ENCODE measurements at regions not wholly inside any gene's neighbourhood (a gene's known extent, or its start where the extent isn't known, plus 50 kb on each side); places are given as distances from the start of the nearest gene placed in this dataset.

DNA sequence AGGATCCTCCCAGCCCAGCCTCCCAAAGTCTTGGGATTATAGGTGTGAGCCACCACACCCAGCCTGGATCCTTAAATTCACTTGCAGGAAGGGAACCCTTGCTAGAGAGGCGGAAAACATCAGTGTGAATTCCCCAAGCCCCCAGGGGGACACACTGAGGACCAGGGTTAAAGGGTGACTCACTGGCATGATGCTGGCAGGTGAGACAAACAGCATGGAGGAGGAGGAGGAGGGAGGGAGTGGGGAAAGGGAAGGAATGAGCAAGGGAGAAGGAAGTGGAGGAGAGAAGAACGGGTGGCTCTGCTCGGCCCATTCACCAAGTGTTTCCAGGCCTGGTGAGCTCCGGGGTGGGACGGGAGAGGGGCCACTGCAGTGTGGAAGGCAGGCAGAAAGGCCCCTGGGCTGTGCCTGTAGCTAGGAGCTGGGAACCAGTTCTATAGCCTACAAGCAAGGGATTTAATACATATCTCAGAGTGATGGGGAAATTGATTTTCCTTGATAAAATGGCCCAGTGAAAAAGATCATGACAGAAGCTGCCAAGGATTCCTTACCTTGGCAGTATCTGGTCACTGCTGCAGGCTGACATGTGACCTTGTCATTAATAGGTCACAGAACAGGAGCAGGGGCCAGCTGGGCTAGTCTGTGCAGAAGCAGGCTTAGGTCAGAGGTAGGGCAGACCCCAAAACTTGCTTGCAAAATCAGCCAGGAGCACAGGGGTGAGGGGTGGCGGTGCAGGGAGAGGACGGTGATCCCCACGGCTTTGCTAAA lies 370.2 kb downstream of the SHANK2 start:
- Histone ChIP-seq H3K4me1 (ENCODE audit: control insufficient read depth, extremely low read depth, insufficient read depth, low read length) (no peaks in the 10 kb centered on the region), H3K27ac (ENCODE audit: insufficient read depth, low read length) (no peak overlapping the region), H2AFZ (ENCODE audit: low read length) (no peak overlapping the region), H3K36me3 (ENCODE audit: control insufficient read depth, insufficient read depth, low read length) (no peaks in the 10 kb centered on the region), H3K4me2 (ENCODE audit: extremely low read depth, insufficient read depth, low read length) (no peak overlapping the region), H3K9ac (ENCODE audit: insufficient read depth, low read length) (no peak overlapping the region), H3K79me2 (ENCODE audit: control insufficient read depth, insufficient read depth, low read length) (no peaks in the 10 kb centered on the region), H3K9me3 (ENCODE audit: control insufficient read depth, insufficient read depth, low read depth, low read length) (no peaks in the 10 kb centered on the region), H3K27me3 (ENCODE audit: control insufficient read depth, insufficient read depth, low read length) (no peaks in the 10 kb centered on the region), H3K4me3 (replicated peaks in 1 of 4; ENCODE audit: control extremely low read depth in 1 of 4, insufficient read depth in 1 of 4, low read depth in 3 of 4, low read length in 4 of 4) (no peak overlapping the region), H4K20me1 (ENCODE audit: control insufficient read depth, extremely low read depth, insufficient read depth, low read length) (no peaks in the 10 kb centered on the region)
- TF ChIP-seq, protein P1, sequence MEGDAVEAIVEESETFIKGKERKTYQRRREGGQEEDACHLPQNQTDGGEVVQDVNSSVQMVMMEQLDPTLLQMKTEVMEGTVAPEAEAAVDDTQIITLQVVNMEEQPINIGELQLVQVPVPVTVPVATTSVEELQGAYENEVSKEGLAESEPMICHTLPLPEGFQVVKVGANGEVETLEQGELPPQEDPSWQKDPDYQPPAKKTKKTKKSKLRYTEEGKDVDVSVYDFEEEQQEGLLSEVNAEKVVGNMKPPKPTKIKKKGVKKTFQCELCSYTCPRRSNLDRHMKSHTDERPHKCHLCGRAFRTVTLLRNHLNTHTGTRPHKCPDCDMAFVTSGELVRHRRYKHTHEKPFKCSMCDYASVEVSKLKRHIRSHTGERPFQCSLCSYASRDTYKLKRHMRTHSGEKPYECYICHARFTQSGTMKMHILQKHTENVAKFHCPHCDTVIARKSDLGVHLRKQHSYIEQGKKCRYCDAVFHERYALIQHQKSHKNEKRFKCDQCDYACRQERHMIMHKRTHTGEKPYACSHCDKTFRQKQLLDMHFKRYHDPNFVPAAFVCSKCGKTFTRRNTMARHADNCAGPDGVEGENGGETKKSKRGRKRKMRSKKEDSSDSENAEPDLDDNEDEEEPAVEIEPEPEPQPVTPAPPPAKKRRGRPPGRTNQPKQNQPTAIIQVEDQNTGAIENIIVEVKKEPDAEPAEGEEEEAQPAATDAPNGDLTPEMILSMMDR (conservative IDR thresholded peaks at IDR 0.05 in 1 of 2, IDR thresholded peaks at IDR 0.05 in 1 of 2; ENCODE audit: low read depth in 1 of 2, low read length in 2 of 2) = no peak
- TF ChIP-seq EZH2 (IDR thresholded peaks at IDR 0.05; ENCODE audit: low read length, missing control alignments) = no peak
- no peak for DNase-seq (ENCODE audit: low read depth in 2 of 2)

DNA sequence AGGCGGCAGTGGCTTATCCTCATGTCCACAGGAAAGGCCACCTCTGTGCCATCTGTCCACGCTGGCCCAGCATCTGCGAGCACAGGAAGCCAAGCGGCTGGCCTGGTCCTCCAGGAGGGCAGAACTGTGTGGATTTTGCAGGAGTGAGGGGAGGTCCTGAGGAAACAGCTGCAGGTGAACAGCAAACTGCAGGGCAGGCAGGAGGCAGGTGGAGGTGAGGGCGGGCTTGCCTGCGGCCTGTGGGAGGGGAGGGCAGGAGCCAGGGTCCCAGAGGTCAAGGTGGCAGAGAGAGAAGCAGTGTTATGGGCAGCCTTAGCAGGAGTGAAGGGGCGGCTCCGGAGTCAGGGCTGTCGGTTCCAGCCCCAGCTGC lies 369.7 kb downstream of the SHANK2 start:
- H4K20me1 ChIP-seq (ENCODE audit: control insufficient read depth, extremely low read depth, insufficient read depth, low read length) = no peaks in the 10 kb centered on the region
- no peak overlapping the region for H3K4me3 ChIP-seq (replicated peaks in 1 of 4; ENCODE audit: control extremely low read depth in 1 of 4, insufficient read depth in 1 of 4, low read depth in 3 of 4, low read length in 4 of 4)
- H3K79me2 ChIP-seq (ENCODE audit: control insufficient read depth, insufficient read depth, low read length) = no peaks in the 10 kb centered on the region
- TF ChIP-seq EZH2 (IDR thresholded peaks at IDR 0.05; ENCODE audit: low read length, missing control alignments) = no peak
- TF ChIP-seq, protein P1 (conservative IDR thresholded peaks at IDR 0.05 in 1 of 2, IDR thresholded peaks at IDR 0.05 in 1 of 2; ENCODE audit: low read depth in 1 of 2, low read length in 2 of 2) = no peak
- no peak overlapping the region for H2AFZ ChIP-seq (ENCODE audit: low read length)
- H3K4me2 ChIP-seq (ENCODE audit: extremely low read depth, insufficient read depth, low read length) = no peak overlapping the region
- no peaks in the 10 kb centered on the region for H3K4me1 ChIP-seq (ENCODE audit: control insufficient read depth, extremely low read depth, insufficient read depth, low read length)
- no peaks in the 10 kb centered on the region for H3K27me3 ChIP-seq (ENCODE audit: control insufficient read depth, insufficient read depth, low read length)
- H3K9me3 ChIP-seq (ENCODE audit: control insufficient read depth, insufficient read depth, low read depth, low read length) = no peaks in the 10 kb centered on the region
- H3K36me3 ChIP-seq (ENCODE audit: control insufficient read depth, insufficient read depth, low read length) = no peaks in the 10 kb centered on the region
- H3K9ac ChIP-seq (ENCODE audit: insufficient read depth, low read length) = no peak overlapping the region
- no peak overlapping the region for H3K27ac ChIP-seq (ENCODE audit: insufficient read depth, low read length)
- no peak for DNase-seq (ENCODE audit: low read depth in 2 of 2)

DNA sequence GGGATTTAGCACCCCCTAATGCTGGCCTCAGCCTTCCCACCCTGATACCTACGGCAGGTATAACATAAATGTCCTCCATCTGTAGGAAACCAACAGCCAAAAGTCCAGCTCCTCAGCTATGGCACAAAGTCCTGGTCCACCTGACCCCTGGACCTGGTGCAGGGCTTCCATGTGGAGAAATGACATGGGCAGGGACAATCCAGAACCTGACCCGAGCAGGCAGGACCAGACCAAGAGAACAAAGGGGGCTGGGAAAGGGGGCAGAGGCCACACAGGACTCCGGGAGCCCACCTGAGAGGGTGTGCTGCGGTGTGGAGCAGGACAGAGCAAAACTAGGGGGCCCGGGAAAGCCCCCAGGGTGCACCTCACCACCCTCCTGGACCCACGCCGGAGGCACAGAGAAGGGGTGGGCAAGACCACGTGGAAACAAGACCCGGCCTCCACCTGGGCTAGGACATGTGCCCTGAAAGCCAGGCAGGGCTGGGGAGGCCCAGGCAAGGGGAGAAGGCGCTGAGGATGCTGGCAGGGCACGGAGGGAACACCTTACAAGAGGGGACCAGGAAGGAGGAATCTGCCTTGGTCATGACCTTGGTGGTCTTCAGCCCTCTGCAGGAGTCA lies 368.9 kb downstream of the SHANK2 start:
- Histone ChIP-seq H3K9ac (ENCODE audit: insufficient read depth, low read length) (no peak overlapping the region), H3K4me2 (ENCODE audit: extremely low read depth, insufficient read depth, low read length) (no peak overlapping the region), H3K4me1 (ENCODE audit: control insufficient read depth, extremely low read depth, insufficient read depth, low read length) (no peaks in the 10 kb centered on the region), H3K36me3 (ENCODE audit: control insufficient read depth, insufficient read depth, low read length) (no peaks in the 10 kb centered on the region), H3K27ac (ENCODE audit: insufficient read depth, low read length) (no peak overlapping the region), H2AFZ (ENCODE audit: low read length) (no peak overlapping the region), H3K79me2 (ENCODE audit: control insufficient read depth, insufficient read depth, low read length) (no peaks in the 10 kb centered on the region), H3K27me3 (ENCODE audit: control insufficient read depth, insufficient read depth, low read length) (no peaks in the 10 kb centered on the region), H3K4me3 (replicated peaks in 1 of 4; ENCODE audit: control extremely low read depth in 1 of 4, insufficient read depth in 1 of 4, low read depth in 3 of 4, low read length in 4 of 4) (no peak overlapping the region), H4K20me1 (ENCODE audit: control insufficient read depth, extremely low read depth, insufficient read depth, low read length) (no peaks in the 10 kb centered on the region), H3K9me3 (ENCODE audit: control insufficient read depth, insufficient read depth, low read depth, low read length) (no peaks in the 10 kb centered on the region)
- TF ChIP-seq, protein P1 (conservative IDR thresholded peaks at IDR 0.05 in 1 of 2, IDR thresholded peaks at IDR 0.05 in 1 of 2; ENCODE audit: low read depth in 1 of 2, low read length in 2 of 2) = no peak
- no peak for TF ChIP-seq EZH2 (IDR thresholded peaks at IDR 0.05; ENCODE audit: low read length, missing control alignments)
- DNase-seq (ENCODE audit: low read depth in 2 of 2) = no peak
